Heart right ventricle (tissue), 16 donors: ENCODE measurements at regions not wholly inside any gene's neighbourhood (a gene's known extent, or its start where the extent isn't known, plus 50 kb on each side); places are given as distances from the start of the nearest gene placed in this dataset.
A peak's percentile ranks its signal among the peaks of the same experiment; 100 is the strongest.

Experiments used
- ATAC-seq, 8 donors: fragments of 200-7000 bp; cut with Tn5 transposase; one replicate each; pipeline ENCODE4 v1.9.1; 2020; ENCODE audit warnings: mild to moderate bottlenecking in 8 of 8, moderate library complexity in 8 of 8, moderate number of reproducible peaks in 1 of 8
- DNase-seq, 2 donors: peaks; one replicate each; pipeline ENCODE4 v3.0.0-alpha.2; 2020
- H3K27ac ChIP-seq, 10 donors: fragments of 200-600 bp; sonication (generic) in 2 of 10; one replicate each; pipeline versions ENCODE4 v1.5.0 to v1.8.0; 2020 to 2022; ENCODE audit warnings: mild to moderate bottlenecking in 3 of 10
- H3K27me3 ChIP-seq, 7 donors: fragments of 200-600 bp; one replicate each; pipeline ENCODE4 v1.8.0; 2021 to 2022; ENCODE audit warnings: mild to moderate bottlenecking in 2 of 7
- H3K36me3 ChIP-seq, 9 donors: fragments of 200-600 bp; sonication (generic) in 1 of 9; one replicate each; pipeline versions ENCODE4 v1.5.0 to v1.8.0; 2020 to 2022; ENCODE audit warnings: mild to moderate bottlenecking in 2 of 9
- H3K4me1 ChIP-seq, 9 donors: fragments of 200-600 bp; sonication (generic) in 1 of 9; one replicate each; pipeline versions ENCODE4 v1.5.0 to v1.8.0; 2020 to 2022; ENCODE audit warnings: mild to moderate bottlenecking in 4 of 9
- H3K4me3 ChIP-seq, 10 donors: fragments of 200-600 bp; sonication (generic) in 2 of 10; one replicate each; pipeline versions ENCODE4 v1.5.0 to v1.8.0; 2020 to 2022; ENCODE audit warnings: mild to moderate bottlenecking in 7 of 10, moderate library complexity in 2 of 10
- H3K9me3 ChIP-seq, 11 donors: fragments of 200-600 bp in 10 of 11; sonication (generic) in 2 of 11; one replicate each; pipeline versions ENCODE4 v1.5.0 to v1.8.0; 2013 to 2022; ENCODE audit warnings: mild to moderate bottlenecking in 2 of 11, control low read depth in 1 of 11, moderate library complexity in 1 of 11
- CTCF ChIP-seq, 9 donors: fragments of 200-600 bp; sonication (generic) in 2 of 9; IDR thresholded peaks; one replicate each; pipeline versions ENCODE4 v1.5.0 to v1.8.0; 2021 to 2022; ENCODE audit warnings: antibody characterized with exemption in 9 of 9, mild to moderate bottlenecking in 5 of 9, moderate library complexity in 1 of 9
- WGBS, 2 donors: extraction: QIAGEN DNeasy Blood & Tissue Kit; methylation state at CpG; one replicate each; pipeline ENCODE4 v1.1.7; 2013; ENCODE audit warnings: inconsistent platforms in 1 of 2; 5-methylcytosine and 5-hydroxymethylcytosine counted together
- intact Hi-C, 10 donors: fragments of 100-400 bp; cut with DNase I; formaldehyde crosslinking; loops; one replicate each; pipeline versions ENCODE4 v1.11.1 to v1.14.2; 2022
- donor health status: Arrhythmogenic right ventricular cardiomyopathy.
- donor health status: ischemic (EF 13 %, LVEDD 7.1; RV severe dilation, severe dysfunction).
- donor health status: healthy with polysubstance abuse.
- donor health status: DM: no; HTN: yes; CAD: no.
- donor health status: DM: no; HTN: no; CAD: no.
- donor health status: ischemic (EF 25% LVEDD 6.9; RV normal size, moderate dysfunction).
- donor health status: ischemic (EF 25% LVEDD 5.7; RV mildly dilated, moderate dysfunction).
- donor health status: healthy.
- donor health status: DM: yes; HTN: yes; CAD: no.
- donor health status: Ischemic cardiomyopathy.
- donor health status: ischemic (EF 35%, LVEDD 5.7; RV mildly dilated, moderate dysfunction).
- donor health status: nonischemic (EF 11% LVEDD 7.7; RV severe dilation, severe dysfunction).
- donor health status: DM: yes; HTN: yes; CAD: no.
- donor health status: PGD.
- donor health status: ischemic (EF 29% LVEDD 5.4; RV normal size, mild dysfunction).
- donor health status: nonischemic (EF 23%, LVEDD 6.1; RV moderate dilation, normal function).

GRCh38 chr18:56108478-56109367 lies 520.7 kb upstream of the TCF4 start:
- ATAC-seq (no peak), DNase-seq (no peak)
- Histone ChIP-seq H3K27me3 (no peaks in the 10 kb centered on the region), H3K27ac (peak overlapping the region in 2 of 10 donors; percentile 17 to 35), H3K4me3 (no peak overlapping the region), H3K9me3 (peaks cover 0 to 20% (median 11%) of the 10 kb centered on the region in 11 donors), H3K36me3 (no peaks in the 10 kb centered on the region), H3K4me1 (peaks cover 0 to 32% (median 12%) of the 10 kb centered on the region in 9 donors)
- 72 to 77% methylated on average over 4 of the region's 4 CpGs for WGBS, 2 donors
- TF ChIP-seq CTCF (IDR thresholded peaks at IDR 0.05) = no peak
- intact Hi-C loops = no loop called here

DNA sequence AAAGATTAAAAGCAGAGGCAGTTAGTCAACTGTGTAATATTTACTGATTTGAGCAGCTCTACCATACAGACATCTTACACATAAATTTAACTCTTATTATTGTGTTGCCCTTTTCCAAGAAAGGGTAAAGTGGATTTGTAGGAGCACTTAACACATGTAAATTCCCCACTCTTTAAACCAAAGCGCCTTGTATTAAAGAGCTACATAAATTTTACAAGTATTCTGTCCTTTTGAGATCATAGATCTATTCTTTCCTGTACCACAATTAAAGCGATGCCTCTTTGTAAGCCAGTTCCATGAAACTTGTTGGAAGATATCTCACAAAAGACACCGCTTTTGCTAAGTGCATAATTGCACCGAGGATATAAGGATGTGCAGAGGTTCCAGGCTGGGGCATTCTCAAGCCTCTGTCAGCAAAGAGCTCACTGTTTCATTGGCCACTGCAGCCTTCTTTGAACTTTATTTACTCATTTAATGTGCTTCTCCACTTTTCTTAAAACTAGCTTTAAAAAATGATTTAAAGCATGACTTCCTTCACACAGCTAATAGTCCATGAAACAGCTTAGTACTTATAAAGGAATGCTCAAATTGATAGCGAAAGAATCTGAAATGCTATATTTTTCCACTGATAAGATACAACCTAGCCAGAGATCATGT lies 520.0 kb upstream of the TCF4 start:
- TF ChIP-seq CTCF (IDR thresholded peaks at IDR 0.05) = no peak
- Histone ChIP-seq H3K27ac (peak overlapping the region in 2 of 10 donors; percentile 1 to 9), H3K9me3 (peaks cover 0 to 25% (median 11%) of the 10 kb centered on the region in 11 donors), H3K36me3 (no peaks in the 10 kb centered on the region), H3K4me3 (no peak overlapping the region), H3K4me1 (peaks cover 0 to 25% (median 5%) of the 10 kb centered on the region in 9 donors), H3K27me3 (no peaks in the 10 kb centered on the region)
- 74 to 80% methylated on average over 5 of the region's 5 CpGs for WGBS, 2 donors
- intact Hi-C loops = no loop called here
- no peak for ATAC-seq
- DNase-seq = no peak

DNA sequence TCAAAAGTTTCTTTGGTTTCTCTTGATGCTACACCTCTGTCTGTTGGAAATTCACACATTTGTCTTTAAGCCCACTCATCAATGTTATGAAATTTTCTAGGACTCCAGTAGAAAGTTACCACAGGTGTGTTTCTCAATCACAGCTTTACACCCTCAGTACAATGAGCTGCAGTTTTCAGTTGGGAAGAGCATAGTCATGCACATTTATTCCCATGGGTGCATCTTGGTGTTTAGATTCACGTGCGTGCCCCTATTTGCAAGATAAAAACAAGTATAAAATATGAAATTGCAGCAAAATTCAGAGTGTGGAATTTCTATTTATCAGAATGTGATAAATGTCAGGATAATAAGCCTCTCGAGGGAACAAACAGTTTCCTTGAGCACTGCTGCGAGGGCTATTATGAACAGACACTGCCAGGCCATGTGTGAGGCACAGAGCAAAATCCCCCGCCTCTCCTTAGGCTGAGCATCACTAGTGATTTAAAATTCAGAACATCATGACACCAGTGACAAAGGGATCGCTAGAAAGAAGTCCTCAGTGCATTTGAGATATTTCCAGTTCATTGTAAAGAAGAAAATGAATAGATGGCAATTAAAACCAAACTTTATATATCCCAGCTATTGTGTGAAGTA lies 512.2 kb upstream of the TCF4 start:
- 73 to 78% methylated on average over 6 of the region's 6 CpGs for WGBS, 2 donors
- H3K4me3 ChIP-seq = no peak overlapping the region
- ATAC-seq (no peak), DNase-seq (no peak)
- H3K27ac ChIP-seq = no peak overlapping the region
- H3K36me3 ChIP-seq = no peaks in the 10 kb centered on the region
- H3K4me1 ChIP-seq = peaks cover 0 to 5% (median 0%) of the 10 kb centered on the region in 9 donors
- TF ChIP-seq CTCF (IDR thresholded peaks at IDR 0.05) = no peak
- H3K9me3 ChIP-seq = peaks cover 0 to 20% (median 10%) of the 10 kb centered on the region in 11 donors
- H3K27me3 ChIP-seq = no peaks in the 10 kb centered on the region
- intact Hi-C loops = no loop called here

GRCh38 chr18:56097621-56098020 lies 509.6 kb upstream of the TCF4 start:
- intact Hi-C loops = no loop called here
- DNase-seq (no peak), ATAC-seq (no peak)
- no peak overlapping the region for H3K4me3 ChIP-seq
- peaks cover 0 to 4% (median 0%) of the 10 kb centered on the region in 9 donors for H3K4me1 ChIP-seq
- H3K9me3 ChIP-seq = no peaks in the 10 kb centered on the region
- WGBS, 2 donors = 77 to 83% methylated on average over 5 of the region's 5 CpGs
- no peak overlapping the region for H3K27ac ChIP-seq
- H3K27me3 ChIP-seq = no peaks in the 10 kb centered on the region
- no peaks in the 10 kb centered on the region for H3K36me3 ChIP-seq
- TF ChIP-seq CTCF (IDR thresholded peaks at IDR 0.05) = no peak
